SKM-1 treated with dmso at 0.1 percent for 144 hours (cell line): ENCODE measurements at regions not wholly inside any gene's neighbourhood (a gene's known extent, or its start where the extent isn't known, plus 50 kb on each side); places are given as distances from the start of the nearest gene placed in this dataset.

Experiments used
- DNase-seq: peaks from one replicate; lab custom pipeline; 2025; ENCODE audit not compliant: unreplicated experiment; lab: John Stamatoyannopoulos, UW

DNA sequence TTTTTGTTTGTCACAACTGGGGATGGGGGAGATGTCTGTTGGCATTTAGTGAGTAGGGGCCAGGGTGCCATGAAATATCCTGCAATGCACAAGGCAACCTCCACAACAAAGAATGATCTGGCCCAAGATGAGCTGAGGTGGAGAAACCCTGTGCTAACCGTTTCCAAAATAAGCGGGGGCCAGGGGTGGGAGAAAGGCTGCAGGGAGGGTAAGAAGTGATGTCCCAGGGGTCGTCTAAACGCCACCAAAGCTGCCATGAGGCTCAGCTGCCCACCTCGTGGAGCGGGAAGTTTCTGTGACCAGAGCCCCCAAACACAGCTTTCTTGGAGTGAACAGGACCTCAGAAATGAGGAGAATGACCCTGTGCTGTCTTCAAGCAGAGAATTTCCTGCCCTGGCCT lies 76.5 kb upstream of the CDH5 start:
- no peak for DNase-seq

GRCh38 chr16:66289051-66289680 lies 77.3 kb upstream of the CDH5 start:
- DNase-seq: no peak

DNA sequence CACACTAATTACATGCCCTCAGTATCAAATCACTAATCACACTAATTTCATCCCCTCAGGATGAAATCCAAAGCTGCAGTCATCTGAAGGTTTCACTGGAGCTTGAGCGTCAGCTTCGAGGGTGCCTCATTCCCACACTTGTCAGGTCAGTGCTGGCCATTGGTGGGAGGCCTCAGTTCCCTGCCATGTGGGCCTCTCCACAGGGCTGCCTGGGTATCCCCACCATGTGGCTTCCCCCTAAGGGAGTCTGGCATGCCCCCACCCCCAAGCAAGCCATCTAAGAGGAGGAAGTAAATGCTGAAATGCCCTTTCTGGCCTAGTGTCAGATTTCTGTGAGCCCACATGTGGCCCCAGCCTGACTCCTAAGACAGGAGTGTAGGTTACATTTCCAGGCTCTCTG lies 78.6 kb upstream of the CDH5 start:
- no peak for DNase-seq

DNA sequence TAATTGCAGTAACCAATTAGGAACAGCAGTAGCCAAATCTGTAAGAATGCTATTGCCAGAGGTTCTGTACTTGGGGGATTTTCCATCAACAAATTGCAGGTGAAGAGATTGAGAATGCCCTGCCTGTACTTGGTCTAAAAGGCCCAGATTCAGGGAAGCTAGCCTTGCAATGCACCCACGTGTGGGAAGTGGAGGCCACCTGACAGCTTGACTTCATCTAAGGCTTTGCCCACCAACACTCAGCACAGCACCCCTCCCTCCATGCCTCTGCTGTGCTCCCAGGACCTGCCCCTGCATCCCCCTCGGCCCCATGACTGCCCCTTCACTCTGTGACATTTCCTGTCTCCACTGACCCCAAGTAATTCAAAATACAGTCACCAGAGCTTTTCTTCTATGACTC lies 79.1 kb upstream of the CDH5 start:
- no peak for DNase-seq

DNA sequence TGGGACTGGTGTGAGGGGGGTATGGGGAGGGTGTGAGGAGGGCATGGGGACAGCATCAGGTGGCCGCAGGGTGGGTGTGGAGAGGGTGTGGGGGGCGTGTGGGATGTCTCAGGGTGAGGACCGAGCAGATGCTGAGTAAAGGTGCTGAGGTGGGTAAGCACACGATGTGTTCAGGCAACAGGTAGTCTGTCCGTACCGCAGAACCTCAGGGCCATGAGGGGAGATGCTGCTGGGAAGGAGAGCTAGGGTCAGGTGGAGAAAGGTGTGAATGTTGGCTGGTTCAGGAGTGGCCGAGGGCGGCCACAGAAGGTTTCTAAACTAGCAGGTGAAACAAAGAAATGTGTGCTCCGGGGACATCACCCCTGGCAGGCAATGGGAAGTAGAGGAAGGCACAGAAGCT lies 80.0 kb upstream of the CDH5 start:
- DNase-seq: no peak

- no peak for DNase-seq
Observed at GRCh38 chr16:66278604-66279262, 87.8 kb upstream of the CDH5 start.

GRCh38 chr16:66278111-66278531 lies 88.4 kb upstream of the CDH5 start:
- DNase-seq: no peak

- no peak for DNase-seq
Observed at GRCh38 chr16:66277311-66278070, 89.0 kb upstream of the CDH5 start.

- DNase-seq: peak; percentile 54
Observed at GRCh38 chr16:66275775-66276428, 90.6 kb upstream of the CDH5 start.

DNA sequence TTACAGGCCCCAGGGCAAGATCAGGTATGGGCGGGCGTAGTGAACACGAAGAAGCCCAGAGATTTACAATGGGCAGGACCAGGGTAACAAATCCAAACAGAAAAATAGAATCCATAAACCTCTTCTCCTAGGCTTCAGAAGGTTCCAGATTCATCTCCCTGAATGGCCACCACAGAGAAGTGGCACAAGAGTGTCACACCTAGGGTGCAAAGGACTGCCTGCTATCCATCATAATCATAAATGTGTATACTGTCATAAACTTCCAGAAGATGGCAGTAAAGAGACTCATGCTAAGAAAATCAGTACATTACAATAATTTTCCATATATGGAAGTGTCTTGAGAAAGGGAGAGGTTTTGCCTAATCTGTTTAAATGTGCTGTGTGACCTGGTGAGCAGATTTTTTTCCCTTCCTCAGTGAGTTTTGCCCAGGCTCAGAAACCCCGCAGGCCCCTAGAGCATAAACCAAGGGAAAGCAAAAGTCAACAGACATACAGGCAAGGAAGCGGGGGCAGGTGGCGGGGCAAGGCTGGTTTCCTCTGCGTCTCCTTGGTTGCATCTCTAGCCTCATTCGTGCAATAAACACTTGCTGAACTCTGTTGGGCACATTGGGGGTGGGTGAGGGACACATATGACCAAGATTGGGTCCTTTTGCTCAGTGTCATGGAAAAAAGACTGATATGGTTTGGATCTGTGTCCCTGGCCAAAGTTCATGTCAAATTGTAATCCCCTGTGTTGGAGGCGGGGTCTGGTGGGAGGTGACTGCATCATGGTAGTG lies 92.0 kb upstream of the CDH5 start:
- peak; percentile 71 for DNase-seq

DNA sequence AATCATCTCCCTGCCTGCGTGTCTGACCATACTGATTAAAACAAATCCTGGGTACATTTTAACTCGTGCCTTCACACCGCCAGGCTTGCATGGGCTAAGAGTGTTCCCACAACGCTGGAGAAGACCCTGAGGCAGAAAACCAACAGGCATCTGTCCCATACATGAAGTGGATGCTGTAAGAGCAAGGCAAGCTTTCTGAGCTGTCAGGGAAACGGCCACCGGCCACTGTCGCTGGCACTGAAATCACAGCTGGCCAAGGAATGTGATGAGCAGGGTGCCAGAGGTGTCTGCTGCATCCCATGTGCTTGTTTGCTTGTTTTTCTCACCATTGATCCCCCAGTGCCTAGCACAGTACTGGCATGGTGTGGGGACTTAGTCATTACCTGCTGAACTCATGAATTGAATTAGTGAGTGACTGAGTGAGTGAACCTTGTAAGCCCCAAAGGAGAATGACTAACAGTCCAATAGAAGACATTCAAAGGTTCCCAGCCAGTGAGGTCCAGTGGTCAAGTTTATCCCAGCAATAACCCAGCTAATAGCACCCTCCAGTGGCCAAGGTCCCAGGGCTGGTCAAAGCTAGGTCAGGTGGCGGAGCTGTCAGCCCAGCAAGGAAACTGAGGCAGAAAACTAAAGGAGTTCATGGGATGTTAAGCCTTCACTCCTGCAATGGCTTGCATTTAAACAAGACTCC lies 92.7 kb upstream of the CDH5 start:
- DNase-seq: no peak

- no peak for DNase-seq
Observed at GRCh38 chr16:66273053-66273452, 93.4 kb upstream of the CDH5 start.

- no peak for DNase-seq
Observed at GRCh38 chr16:66272461-66272860, 94.0 kb upstream of the CDH5 start.

- no peak for DNase-seq
Observed at GRCh38 chr16:66271074-66272060, 95.1 kb upstream of the CDH5 start.

GRCh38 chr16:66270333-66270927 lies 96.1 kb upstream of the CDH5 start:
- DNase-seq: peak; percentile 79

- no peak for DNase-seq
Observed at GRCh38 chr16:66269617-66270332, 96.7 kb upstream of the CDH5 start.

GRCh38 chr16:66267292-66268014 lies 99.0 kb upstream of the CDH5 start:
- DNase-seq: no peak
